Esophagus muscularis mucosa (tissue), 4 donors: ENCODE measurements at regions not wholly inside any gene's neighbourhood (a gene's known extent, or its start where the extent isn't known, plus 50 kb on each side); places are given as distances from the start of the nearest gene placed in this dataset.
"Not testable (repeated sequence)": the region's sequence is repeated elsewhere in the genome, so short reads cannot be mapped to it uniquely, and the experiment has no call there.

Source experiments
- DNase-seq: peaks from one replicate; pipeline ENCODE4 v3.0.0-alpha.2; 2017; ENCODE audit errors: extremely low spot score
- H3K27ac ChIP-seq, 4 donors: fragments of 200-600 bp; sonication (generic); replicated peaks in 1 of 4; 1 replicate in 3 of 4; 2 replicates in 1 of 4; pipeline ENCODE4 v1.5.1; 2016 to 2019; ENCODE audit warnings: mild to moderate bottlenecking in 1 of 4
- H3K27me3 ChIP-seq, 4 donors: fragments of 200-600 bp; sonication (generic); one replicate each; pipeline versions ENCODE4 v1.5.1 to v1.6.0; 2016 to 2019
- H3K36me3 ChIP-seq, 4 donors: fragments of 200-600 bp; sonication (generic); one replicate each; pipeline ENCODE4 v1.5.1; 2016 to 2019
- H3K4me1 ChIP-seq, 4 donors: fragments of 200-600 bp; sonication (generic); one replicate each; pipeline ENCODE4 v1.5.1; 2016 to 2019
- H3K4me3 ChIP-seq, 4 donors: fragments of 200-600 bp; sonication (generic); 1 replicate in 2 of 4; 2 replicates in 2 of 4; pipeline ENCODE4 v1.5.1; 2016 to 2019; ENCODE audit warnings: mild to moderate bottlenecking in 4 of 4, moderate library complexity in 1 of 4
- H3K9me3 ChIP-seq, 4 donors: fragments of 200-600 bp; sonication (generic); 1 replicate in 3 of 4; 2 replicates in 1 of 4; pipeline ENCODE4 v1.5.1; 2016 to 2019
- EP300 ChIP-seq: sonication (generic); formaldehyde crosslinking; IDR thresholded peaks from one replicate; pipeline ENCODE4 v1.6.1; 2017; ENCODE audit warnings: antibody characterized with exemption
- POLR2A ChIP-seq: fragments of 450-650 bp; IDR thresholded peaks from one replicate; pipeline ENCODE4 v1.6.1; 2017; ENCODE audit warnings: antibody characterized with exemption, moderate library complexity, mild to moderate bottlenecking, low read depth
- POLR2AphosphoS5 ChIP-seq, 2 donors: sonication (generic); formaldehyde crosslinking; IDR thresholded peaks; one replicate each; pipeline ENCODE4 v1.6.1; 2017; ENCODE audit warnings: antibody characterized with exemption in 2 of 2
- WGBS: methylation state at CpG from one replicate; pipeline ENCODE4 v1.1.5; 2018; 5-methylcytosine and 5-hydroxymethylcytosine counted together
- intact Hi-C: fragments of 100-400 bp; cut with DNase I; formaldehyde crosslinking; loops from one replicate; pipeline ENCODE4 v1.15.1; 2023
- TF ChIP-seq, protein P1 (sequence below), 3 experiments: fragments of 200-600 bp in 2 of 3; fragments of 450-650 bp in 1 of 3; sonication (generic) in 2 of 3; IDR thresholded peaks; one replicate each; pipeline ENCODE4 v1.5.1; 2017 to 2019; ENCODE audit warnings: antibody characterized with exemption in 3 of 3, mild to moderate bottlenecking in 2 of 3, moderate library complexity in 1 of 3

- H3K4me1 ChIP-seq: no peaks in the 10 kb centered on the region
- no peaks in the 10 kb centered on the region for H3K9me3 ChIP-seq
- peaks cover 0 to 7% (median 0%) of the 10 kb centered on the region in 4 donors for H3K27me3 ChIP-seq
- H3K36me3 ChIP-seq: no peaks in the 10 kb centered on the region
- no peak overlapping the region for H3K27ac ChIP-seq
- TF ChIP-seq POLR2A (no peak), EP300 (no peak), POLR2AphosphoS5 (IDR thresholded peaks at IDR 0.05) (no peak)
- TF ChIP-seq, protein P1, sequence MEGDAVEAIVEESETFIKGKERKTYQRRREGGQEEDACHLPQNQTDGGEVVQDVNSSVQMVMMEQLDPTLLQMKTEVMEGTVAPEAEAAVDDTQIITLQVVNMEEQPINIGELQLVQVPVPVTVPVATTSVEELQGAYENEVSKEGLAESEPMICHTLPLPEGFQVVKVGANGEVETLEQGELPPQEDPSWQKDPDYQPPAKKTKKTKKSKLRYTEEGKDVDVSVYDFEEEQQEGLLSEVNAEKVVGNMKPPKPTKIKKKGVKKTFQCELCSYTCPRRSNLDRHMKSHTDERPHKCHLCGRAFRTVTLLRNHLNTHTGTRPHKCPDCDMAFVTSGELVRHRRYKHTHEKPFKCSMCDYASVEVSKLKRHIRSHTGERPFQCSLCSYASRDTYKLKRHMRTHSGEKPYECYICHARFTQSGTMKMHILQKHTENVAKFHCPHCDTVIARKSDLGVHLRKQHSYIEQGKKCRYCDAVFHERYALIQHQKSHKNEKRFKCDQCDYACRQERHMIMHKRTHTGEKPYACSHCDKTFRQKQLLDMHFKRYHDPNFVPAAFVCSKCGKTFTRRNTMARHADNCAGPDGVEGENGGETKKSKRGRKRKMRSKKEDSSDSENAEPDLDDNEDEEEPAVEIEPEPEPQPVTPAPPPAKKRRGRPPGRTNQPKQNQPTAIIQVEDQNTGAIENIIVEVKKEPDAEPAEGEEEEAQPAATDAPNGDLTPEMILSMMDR (IDR thresholded peaks at IDR 0.05): no peak
- WGBS: 87% methylated on average over 7 of the region's 7 CpGs
- peak; percentile 45 for DNase-seq
- intact Hi-C loops: loop anchor here (10.0 kb wide), 1 partner anchor 132 kb away; no protein-coding TSS in a partner anchor
- no peak overlapping the region for H3K4me3 ChIP-seq
Observed at GRCh38 chr7:32212321-32212720, 142.1 kb upstream of the PDE1C start.

DNA sequence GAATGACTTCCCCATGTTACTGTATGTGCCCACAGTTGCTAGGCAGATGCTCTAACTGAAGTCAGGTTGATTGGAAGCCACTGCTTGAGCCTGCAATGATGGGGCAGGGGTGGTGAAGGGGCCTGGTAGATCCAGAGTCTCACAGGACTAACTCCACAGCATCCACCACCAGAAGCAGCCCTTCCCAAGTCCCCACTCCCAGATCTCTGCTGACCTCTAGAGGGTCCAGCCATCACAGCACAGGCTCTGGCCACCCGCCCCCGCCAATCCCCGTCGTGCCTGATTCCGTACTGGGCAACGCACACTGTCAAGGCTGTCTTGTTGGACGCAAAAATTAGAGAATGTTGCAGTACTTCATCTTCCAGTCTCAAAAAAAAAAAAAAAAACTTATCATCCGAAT is 136.8 kb upstream of the PDE1C start:
- WGBS: 37% methylated on average over 8 of the region's 8 CpGs
- intact Hi-C loops: no loop called here
- Histone ChIP-seq H3K36me3 (no peaks in the 10 kb centered on the region), H3K4me1 (peaks cover 0 to 8% (median 4%) of the 10 kb centered on the region in 4 donors), H3K9me3 (no peaks in the 10 kb centered on the region), H3K4me3 (no peak overlapping the region), H3K27me3 (no peaks in the 10 kb centered on the region), H3K27ac (no peak overlapping the region)
- DNase-seq: peak; percentile 89
- TF ChIP-seq POLR2AphosphoS5 (IDR thresholded peaks at IDR 0.05) (no peak), POLR2A (no peak), EP300 (no peak)
- TF ChIP-seq, protein P1 (IDR thresholded peaks at IDR 0.05): no peak

DNA sequence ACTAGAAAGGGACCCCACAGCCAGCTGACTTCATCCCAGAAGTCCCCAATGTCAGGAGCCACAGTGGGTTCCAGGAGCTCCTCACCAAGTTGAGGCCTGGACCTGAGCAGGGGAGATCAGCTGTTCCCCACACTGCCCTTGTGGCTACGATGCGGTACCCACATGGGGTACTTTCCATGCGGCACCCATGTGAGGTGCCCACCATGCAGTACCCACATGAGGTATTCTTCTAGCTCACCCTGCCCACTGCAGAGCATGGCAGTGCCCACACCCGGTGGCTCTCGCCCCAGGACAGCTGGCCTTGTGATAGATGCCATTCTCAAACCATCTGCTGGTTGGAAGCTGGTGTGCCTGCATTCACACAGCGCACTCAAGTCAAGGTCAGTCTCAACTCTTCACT is 136.3 kb upstream of the PDE1C start:
- no peaks in the 10 kb centered on the region for H3K27me3 ChIP-seq
- H3K4me3 ChIP-seq: no peak overlapping the region
- DNase-seq: peak; percentile 77
- TF ChIP-seq POLR2AphosphoS5 (IDR thresholded peaks at IDR 0.05) (no peak), EP300 (no peak), POLR2A (no peak)
- TF ChIP-seq, protein P1 (IDR thresholded peaks at IDR 0.05): no peak
- H3K4me1 ChIP-seq: peaks cover 0 to 8% (median 4%) of the 10 kb centered on the region in 4 donors
- no peak overlapping the region for H3K27ac ChIP-seq
- intact Hi-C loops: no loop called here
- WGBS: 96% methylated on average over 3 of the region's 6 CpGs
- H3K9me3 ChIP-seq: no peaks in the 10 kb centered on the region
- no peaks in the 10 kb centered on the region for H3K36me3 ChIP-seq

GRCh38 chr7:32205298-32205824 is 135.2 kb upstream of the PDE1C start:
- H3K9me3 ChIP-seq, H3K4me3 ChIP-seq, H3K4me1 ChIP-seq, H3K36me3 ChIP-seq, H3K27ac ChIP-seq, H3K27me3 ChIP-seq, intact Hi-C loops: not testable (repeated sequence)
- 77% methylated on average over 4 of the region's 4 CpGs for WGBS
- DNase-seq: peak; percentile 78

DNA sequence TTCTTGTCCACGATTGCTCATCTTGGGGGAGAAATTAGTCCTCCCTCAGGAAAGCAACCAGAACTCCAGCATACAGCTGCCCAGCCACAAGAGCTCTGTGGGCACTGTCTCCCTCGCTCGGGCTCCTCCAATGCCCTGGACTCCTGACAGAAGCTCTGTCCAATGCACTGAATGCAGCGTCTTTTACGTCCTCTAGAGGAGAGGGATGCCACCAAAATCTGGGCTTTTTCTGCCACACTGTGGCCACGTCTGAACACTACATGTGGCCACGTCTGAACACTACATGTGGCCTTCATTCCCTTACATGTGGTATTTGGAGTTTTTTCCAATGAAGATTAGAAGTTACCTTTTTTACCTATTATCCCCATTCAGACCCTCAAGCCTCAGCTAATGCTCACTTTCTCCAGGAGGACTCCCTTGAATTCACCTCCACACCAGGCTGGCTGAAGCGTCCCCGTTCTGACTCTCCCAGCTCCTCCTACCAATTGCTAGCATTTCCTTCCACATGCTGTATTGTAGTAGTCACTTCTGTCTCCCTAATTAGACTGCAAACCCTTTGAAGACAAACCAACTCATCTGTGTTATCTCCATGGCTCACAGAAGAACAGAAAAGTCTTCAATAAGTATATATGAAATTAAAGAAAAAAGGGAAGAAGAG is 134.3 kb upstream of the PDE1C start:
- Histone ChIP-seq H3K9me3 (no peaks in the 10 kb centered on the region), H3K4me1 (peaks cover 0 to 8% (median 4%) of the 10 kb centered on the region in 4 donors), H3K27me3 (no peaks in the 10 kb centered on the region), H3K27ac (peak overlapping the region in 1 of 4 donors; percentile 42), H3K4me3 (peak overlapping the region; percentile 35 to 47 (median 40)), H3K36me3 (no peaks in the 10 kb centered on the region)
- intact Hi-C loops: loop anchor here (1.0 kb wide), 1 partner anchor 459 kb away; no protein-coding TSS in a partner anchor
- DNase-seq: peak; percentile 90
- WGBS: 32% methylated on average over 9 of the region's 9 CpGs
- TF ChIP-seq POLR2A: no peak
- TF ChIP-seq, protein P1 (IDR thresholded peaks at IDR 0.05): peak; percentile 88 to 91 (median 89)
- TF ChIP-seq POLR2AphosphoS5 (IDR thresholded peaks at IDR 0.05): peak in 1 of 2 donors; percentile 12
- TF ChIP-seq EP300: no peak
